A549 (cell line): ENCODE measurements at regions not wholly inside any gene's neighbourhood (a gene's known extent, or its start where the extent isn't known, plus 50 kb on each side); places are given as distances from the start of the nearest gene placed in this dataset.

Experiments
- ATAC-seq, 2 experiments: fragments of 200-7000 bp in 1 of 2; fragments of >200 bp in 1 of 2; cut with Nextera tagmentation in 1 of 2; cut with Tn5 transposase in 1 of 2; 3 replicates each; pipeline versions ENCODE4 v1.8.0 to v1.9.1; 2018 to 2020; ENCODE audit warnings: mild to moderate bottlenecking in 1 of 2, moderate library complexity in 1 of 2
- CTCF ChIA-PET: fragments of 300-600 bp; sonication (Branson Sonifier 250); formaldehyde crosslinking; extraction: SDS; loops from one replicate; lab custom pipeline; 2021; ENCODE audit warnings: antibody characterized with exemption, inconsistent platforms; lab: Yijun Ruan, JAX
- POLR2A ChIA-PET: fragments of 350-600 bp; formaldehyde crosslinking; extraction: SDS; loops from one replicate; lab custom pipeline; 2021; ENCODE audit warnings: antibody characterized with exemption, inconsistent platforms; lab: Yijun Ruan, JAX
- DNase-seq, 2 experiments: peaks; one replicate each; pipeline versions ENCODE4 v3.0.0 to v3.0.0-alpha.2; 2011 to 2016; ENCODE audit warnings: low read depth in 1 of 2, low spot score in 1 of 2
- FAIRE-seq: peaks from 2 replicates; lab custom pipeline; 2011; peaks lifted over from hg19 to GRCh38; lab: Jason Lieb, UNC
- H3K27ac ChIP-seq, 2 experiments: fragments of >200 bp; sonication (Bioruptor Twin); formaldehyde crosslinking; 3 replicates each; pipeline ENCODE4 v1.5.1; 2016 to 2017
- H3K4me1 ChIP-seq: fragments of >200 bp; sonication (Bioruptor Twin); formaldehyde crosslinking; 3 replicates; pipeline ENCODE4 v1.6.1; 2016
- H3K4me2 ChIP-seq: fragments of >200 bp; sonication (Bioruptor Twin); formaldehyde crosslinking; 3 replicates; pipeline ENCODE4 v1.6.1; 2016
- H3K4me3 ChIP-seq: fragments of >200 bp; sonication (Bioruptor Twin); formaldehyde crosslinking; 3 replicates; pipeline ENCODE4 v1.5.1; 2016
- H3K9me3 ChIP-seq: fragments of >200 bp; sonication (Bioruptor Twin); formaldehyde crosslinking; 3 replicates; pipeline ENCODE4 v1.6.1; 2016
- BHLHE40 ChIP-seq: IDR thresholded peaks from 2 replicates; pipeline ENCODE4 v1.6.1; 2012; ENCODE audit warnings: low read depth, low read length, inconsistent platforms
- CBX8 ChIP-seq: fragments of 200-600 bp; sonication (generic); IDR thresholded peaks from 2 replicates; pipeline ENCODE4 v1.6.1; 2016
- CHD2 ChIP-seq: fragments of 150-350 bp; IDR thresholded peaks from 2 replicates; pipeline ENCODE4 v1.6.1; 2014; ENCODE audit warnings: low read length; ENCODE audit not compliant: partially characterized antibody
- FOXS1 ChIP-seq: fragments of 250-450 bp; sonication (Bioruptor Pico); IDR thresholded peaks from 2 replicates; pipeline ENCODE4 v1.5.0; 2020; ENCODE audit warnings: mild to moderate bottlenecking, moderate library complexity
- GATA3 ChIP-seq: IDR thresholded peaks from 2 replicates; pipeline ENCODE4 v1.6.1; 2012; ENCODE audit warnings: borderline replicate concordance
- HMGXB4 ChIP-seq: fragments of 250-450 bp; sonication (Bioruptor Pico); IDR thresholded peaks from 2 replicates; pipeline ENCODE4 v1.5.0; 2021; ENCODE audit warnings: mild to moderate bottlenecking, moderate library complexity, borderline replicate concordance
- MAFK ChIP-seq: fragments of 450-650 bp; IDR thresholded peaks from 2 replicates; pipeline ENCODE4 v1.6.1; 2014; ENCODE audit not compliant: partially characterized antibody
- MAZ ChIP-seq: fragments of 150-350 bp; IDR thresholded peaks from 2 replicates; pipeline ENCODE4 v1.6.1; 2014; ENCODE audit warnings: antibody characterized with exemption, low read depth, low read length, borderline replicate concordance
- MYC ChIP-seq: IDR thresholded peaks from 2 replicates; pipeline ENCODE4 v1.6.1; 2012; ENCODE audit warnings: mild to moderate bottlenecking, inconsistent platforms, low read length, improper control_type of control experiment, borderline replicate concordance
- NR3C1 ChIP-seq: fragments of >200 bp; sonication (Bioruptor Twin); formaldehyde crosslinking; IDR thresholded peaks from 3 replicates; pipeline ENCODE4 v1.6.1; 2017
- PBX3 ChIP-seq: IDR thresholded peaks from 2 replicates; pipeline ENCODE4 v1.6.1; 2012
- POLR2A ChIP-seq: IDR thresholded peaks from 2 replicates; pipeline ENCODE4 v1.6.1; 2012; ENCODE audit warnings: mild to moderate bottlenecking, low read length
- RAD21 ChIP-seq, 2 experiments: fragments of >200 bp in 1 of 2; sonication (Bioruptor Twin) in 1 of 2; formaldehyde crosslinking in 1 of 2; IDR thresholded peaks in 1 of 2; conservative IDR thresholded peaks in 1 of 2; 2 replicates in 1 of 2; 3 replicates in 1 of 2; pipeline ENCODE4 v1.6.1; 2012 to 2018; ENCODE audit warnings: inconsistent platforms in 1 of 2
- RARB ChIP-seq: fragments of 250-450 bp; sonication (Bioruptor Pico); IDR thresholded peaks from 2 replicates; pipeline ENCODE4 v1.8.0; 2021; ENCODE audit warnings: mild to moderate bottlenecking, moderate library complexity
- RNF2 ChIP-seq: fragments of 200-600 bp; sonication (generic); IDR thresholded peaks from 2 replicates; pipeline ENCODE4 v1.6.1; 2016; ENCODE audit warnings: low read depth, mild to moderate bottlenecking, antibody characterized with exemption, moderate library complexity, borderline replicate concordance
- SMC3 ChIP-seq: fragments of >200 bp; sonication (Bioruptor Twin); formaldehyde crosslinking; IDR thresholded peaks from 3 replicates; pipeline ENCODE4 v1.6.1; 2018; ENCODE audit warnings: inconsistent platforms
- TP53 ChIP-seq: fragments of 250-450 bp; sonication (Bioruptor Pico); IDR thresholded peaks from 2 replicates; pipeline ENCODE4 v1.5.0; 2021; ENCODE audit warnings: mild to moderate bottlenecking, moderate library complexity
- ZC3H11A ChIP-seq: fragments of 450-650 bp; IDR thresholded peaks from 2 replicates; pipeline ENCODE4 v1.6.1; 2014; ENCODE audit warnings: antibody characterized with exemption, mild to moderate bottlenecking
- ZNF302 ChIP-seq: fragments of 250-450 bp; sonication (Bioruptor Pico); IDR thresholded peaks from 2 replicates; pipeline ENCODE4 v1.9.0; 2021; ENCODE audit warnings: inconsistent platforms, mild to moderate bottlenecking, moderate library complexity
- WGBS: methylation state at CpG from one replicate; pipeline ENCODE4 v1.1.6; 2017; ENCODE audit errors: missing lambda C conversion rate; 5-methylcytosine and 5-hydroxymethylcytosine counted together

DNA sequence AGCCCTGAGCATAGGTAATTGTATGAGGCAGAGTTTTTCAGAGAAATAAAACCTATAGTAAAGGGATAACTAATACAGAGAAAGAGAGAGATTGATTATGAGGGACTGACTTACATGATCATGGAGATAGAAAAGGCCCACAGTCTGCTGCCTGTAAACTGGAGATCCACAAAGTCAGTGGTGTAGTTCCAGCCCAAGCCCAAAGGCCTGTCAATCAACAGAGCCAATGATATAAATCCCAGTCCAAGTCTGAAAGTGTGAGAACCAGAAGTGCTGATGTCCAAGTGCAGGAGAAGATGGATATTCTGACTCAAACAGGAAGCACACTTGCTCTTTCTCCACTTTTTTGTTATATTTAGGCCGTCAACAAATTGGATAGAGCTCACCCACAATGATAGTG is 340.1 kb upstream of the RGS18 start:
- Histone ChIP-seq H3K9me3 (no peaks in the 10 kb centered on the region), H3K27ac (no peak overlapping the region)
- DNase-seq = no peak
- no peak for TF ChIP-seq RARB (CRISPR knock-in tag)
- TF ChIP-seq, all 56 proteins: peak for 0
- no peak overlapping the region for H3K4me2 ChIP-seq
- no peak for ATAC-seq
- no peaks in the 10 kb centered on the region for H3K4me1 ChIP-seq
- FAIRE-seq = no peak
- 23% methylated on average over 1 of the region's 1 CpG for WGBS
- ChIA-PET POLR2A (no interaction called here), CTCF (no interaction called here)
- H3K4me3 ChIP-seq = no peak overlapping the region

GRCh38 chr1:191831572-191831971 is 326.7 kb upstream of the RGS18 start:
- TF ChIP-seq GATA3 (no peak), CHD2 (no peak), MAFK (no peak), NR3C1 (no peak), ZNF302 (CRISPR knock-in tag) (no peak), BHLHE40 (no peak), SMC3 (0 out of 3 replicates have a peak, but pooled peaks have one; percentile 9)
- 23% methylated on average over 4 of the region's 4 CpGs for WGBS
- ChIA-PET POLR2A (no interaction called here), CTCF (no interaction called here)
- FAIRE-seq (no peak), DNase-seq (peak in 1 of 2 experiments; percentile 33), ATAC-seq (no peak)
- no peak overlapping the region for H3K4me3 ChIP-seq
- H3K4me1 ChIP-seq = no peaks in the 10 kb centered on the region
- H3K4me2 ChIP-seq = no peak overlapping the region
- H3K27ac ChIP-seq = no peak overlapping the region
- H3K9me3 ChIP-seq = no peaks in the 10 kb centered on the region

DNA sequence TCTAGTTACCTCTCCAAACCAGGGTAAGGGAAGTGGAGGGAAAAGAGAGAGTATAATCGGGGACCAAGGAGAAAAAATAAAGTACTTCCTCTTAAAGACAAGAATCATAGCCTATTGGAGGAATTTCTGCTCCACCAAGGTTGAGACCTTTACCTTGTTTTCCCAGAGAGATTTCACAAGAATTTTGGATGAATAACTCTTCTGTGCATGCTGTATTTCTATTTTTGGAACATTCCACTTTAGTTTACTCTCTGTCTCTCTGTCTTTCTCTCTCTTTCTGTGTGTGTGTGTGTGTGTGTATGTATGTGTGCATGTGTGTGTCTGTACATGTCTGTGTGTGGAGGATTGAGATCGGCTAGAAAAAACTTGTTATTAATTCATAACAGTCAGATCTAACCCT is 318.4 kb upstream of the RGS18 start:
- DNase-seq = no peak
- POLR2A ChIA-PET = no interaction called here
- no peak for ATAC-seq

More for the DNA sequence above, 318.4 kb upstream of the RGS18 start:
- no peaks in the 10 kb centered on the region for H3K4me1 ChIP-seq
- CTCF ChIA-PET = no interaction called here
- no peak overlapping the region for H3K4me3 ChIP-seq
- TF ChIP-seq ZC3H11A = no peak
- TF ChIP-seq HMGXB4 (CRISPR knock-in tag) = no peak
- no peak for TF ChIP-seq RNF2
- no peak for TF ChIP-seq PBX3
- TF ChIP-seq MYC = no peak
- no peak for TF ChIP-seq CBX8
- no peak for TF ChIP-seq POLR2A
- no peak for TF ChIP-seq RAD21 (conservative IDR thresholded peaks at IDR 0.05 in 1 of 2, IDR thresholded peaks at IDR 0.05 in 1 of 2)
- TF ChIP-seq MAZ = no peak
- no peak for TF ChIP-seq TP53 (CRISPR knock-in tag)
- no peak for TF ChIP-seq CHD2
- no peak for TF ChIP-seq FOXS1 (CRISPR knock-in tag)
- no peak for TF ChIP-seq ZNF302 (CRISPR knock-in tag)
- no peaks in the 10 kb centered on the region for H3K9me3 ChIP-seq
- FAIRE-seq = no peak
- no peak overlapping the region for H3K4me2 ChIP-seq
- 13% methylated on average over 2 of the region's 2 CpGs for WGBS
- no peak overlapping the region for H3K27ac ChIP-seq
